ENCODE measurements at regions not wholly inside any gene's neighbourhood (a gene's known extent, or its start where the extent isn't known, plus 50 kb on each side); places are given as distances from the start of the nearest gene placed in this dataset.

GRCh38 chr5:82684659-82685058 is 392.5 kb downstream of the TMEM167A start:
- no peak for DNase-seq

DNA sequence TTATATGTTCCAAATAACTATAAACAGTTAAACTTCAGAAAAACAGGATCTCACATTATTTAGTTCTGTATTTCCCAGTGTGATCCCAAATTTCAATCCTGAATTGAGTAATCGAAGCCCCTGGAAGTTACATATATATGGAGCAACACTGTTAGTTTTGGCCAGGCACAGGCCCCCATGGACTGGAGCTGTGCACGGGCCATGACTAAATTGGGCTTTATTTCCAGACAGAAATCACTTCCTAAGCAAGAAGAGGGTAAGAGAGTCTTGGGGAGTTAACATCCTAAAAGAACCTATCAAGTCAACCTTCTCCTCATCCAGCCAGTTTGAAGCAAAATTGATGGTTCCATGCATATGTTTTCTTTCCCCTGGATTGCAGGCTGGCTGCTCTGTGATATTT is 393.0 kb downstream of the TMEM167A start:
- DNase-seq: no peak

DNA sequence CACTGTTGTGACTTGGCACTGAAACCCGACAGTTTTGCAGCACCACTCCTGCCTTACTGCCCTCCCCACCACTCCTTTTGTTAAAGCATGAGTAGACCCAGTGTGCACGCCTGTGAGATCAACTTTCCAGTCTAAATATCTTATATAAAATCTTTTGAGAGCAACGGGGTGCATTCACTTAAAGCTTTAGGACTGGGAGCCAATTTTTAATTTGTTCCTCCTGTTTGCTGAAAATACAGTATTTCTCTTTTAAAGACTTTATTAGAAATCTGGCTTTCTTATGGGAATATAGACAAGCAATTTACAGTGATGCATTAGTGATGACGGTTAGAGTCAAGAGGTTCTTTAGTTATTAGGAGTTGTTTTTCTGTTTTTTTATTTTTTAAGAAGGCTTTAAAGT is 397.5 kb downstream of the TMEM167A start:
- DNase-seq: no peak

- no peak for DNase-seq
Measured at GRCh38 chr5:82676661-82677060, 398.5 kb upstream of the RPS23 start.

DNA sequence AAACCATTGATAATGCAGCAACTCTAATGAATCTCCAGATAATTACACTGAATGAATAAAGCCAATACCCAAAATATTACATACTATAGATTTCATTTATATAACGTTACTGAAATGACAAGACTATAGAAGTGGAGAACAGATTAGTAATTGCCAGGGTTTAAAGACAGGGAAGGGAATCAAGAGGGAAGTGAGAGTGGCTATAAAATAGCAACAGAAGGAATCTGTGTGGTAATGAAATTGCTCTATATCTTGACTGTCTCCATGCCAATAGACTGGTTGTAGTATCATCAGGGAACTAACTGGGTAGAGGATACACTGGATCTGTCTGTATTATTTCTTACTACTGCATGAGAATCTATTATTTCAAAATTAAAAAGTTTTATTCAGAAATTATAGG is 396.5 kb upstream of the RPS23 start:
- DNase-seq: no peak

DNA sequence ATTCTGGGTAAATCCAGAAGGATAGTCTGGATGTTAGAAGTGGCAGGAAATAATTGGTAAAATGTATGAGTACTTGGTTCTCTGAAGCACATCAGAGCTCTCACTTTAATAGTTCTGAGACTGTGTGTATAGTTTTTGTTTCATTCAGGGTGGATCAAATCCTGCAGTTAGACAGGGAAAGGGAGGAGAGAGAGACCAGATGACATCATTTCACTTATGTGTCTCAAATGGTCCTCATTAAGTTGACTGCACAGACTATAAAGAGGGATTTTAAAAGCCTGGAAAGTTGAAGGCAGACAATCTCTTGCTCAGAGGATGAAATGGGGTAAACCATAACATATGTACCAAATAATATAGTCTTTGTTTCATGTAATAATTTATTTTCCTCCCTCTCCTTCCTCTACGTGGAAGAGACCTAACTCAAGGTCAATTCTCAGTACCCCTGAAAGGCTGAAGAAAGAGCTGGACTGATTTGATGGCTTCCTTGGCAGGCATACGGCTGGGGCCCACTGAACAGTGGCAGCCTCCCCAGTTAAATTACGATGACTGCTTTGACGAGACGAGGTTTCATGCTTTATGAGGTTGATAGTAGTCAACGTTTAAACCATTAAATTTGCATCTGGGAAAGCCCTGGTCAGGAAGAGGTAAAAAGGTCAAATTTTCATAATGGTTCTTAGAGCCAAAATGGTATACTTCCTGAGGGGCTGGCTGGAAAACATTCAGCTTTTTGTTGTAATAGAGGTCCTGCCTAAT is 395.1 kb upstream of the RPS23 start:
- DNase-seq: no peak

DNA sequence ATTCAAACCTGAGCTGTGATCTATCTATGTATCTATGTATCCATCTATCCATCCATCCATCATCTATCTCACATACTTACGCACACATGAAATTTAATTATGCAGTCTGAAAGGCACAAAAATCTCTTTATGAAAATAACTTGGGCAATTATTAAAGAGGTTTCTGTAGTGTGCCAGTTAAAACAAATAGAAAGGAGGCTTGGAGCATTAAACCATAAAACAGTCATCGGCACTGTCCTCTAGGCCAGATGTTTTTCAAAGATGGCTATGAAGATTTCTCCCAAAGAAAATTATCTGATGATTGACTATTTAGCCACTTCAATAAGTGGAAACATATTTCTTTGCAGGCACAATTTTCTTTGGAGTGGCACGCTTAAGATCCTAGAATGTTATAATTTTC is 392.5 kb upstream of the RPS23 start:
- DNase-seq: no peak

- DNase-seq: no peak
Measured at GRCh38 chr5:82669720-82670119, 391.6 kb upstream of the RPS23 start.

- DNase-seq: no peak
Measured at GRCh38 chr5:82666312-82666711, 388.2 kb upstream of the RPS23 start.

DNA sequence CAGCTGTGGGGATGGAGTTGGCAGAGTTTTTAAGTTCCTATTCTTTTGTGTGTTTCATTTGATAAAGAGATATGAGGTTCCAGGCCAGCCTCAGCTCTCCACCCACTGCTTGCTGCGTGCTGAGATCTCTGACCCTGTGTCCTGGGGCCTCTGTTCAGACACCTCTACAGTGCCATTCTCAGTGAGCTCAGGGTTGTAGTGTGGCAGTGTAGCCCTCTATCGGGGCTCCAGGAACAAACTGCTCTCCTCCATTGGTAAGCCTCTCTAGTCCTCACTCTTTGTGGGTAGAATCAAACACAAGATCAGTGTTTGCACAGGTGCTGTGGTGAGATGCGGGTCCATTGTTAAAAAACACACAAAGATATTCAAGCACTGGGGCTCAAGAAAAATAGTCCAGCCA is 386.6 kb upstream of the RPS23 start:
- DNase-seq: no peak

- DNase-seq: no peak
Measured at GRCh38 chr5:82663225-82663624, 385.1 kb upstream of the RPS23 start.

DNA sequence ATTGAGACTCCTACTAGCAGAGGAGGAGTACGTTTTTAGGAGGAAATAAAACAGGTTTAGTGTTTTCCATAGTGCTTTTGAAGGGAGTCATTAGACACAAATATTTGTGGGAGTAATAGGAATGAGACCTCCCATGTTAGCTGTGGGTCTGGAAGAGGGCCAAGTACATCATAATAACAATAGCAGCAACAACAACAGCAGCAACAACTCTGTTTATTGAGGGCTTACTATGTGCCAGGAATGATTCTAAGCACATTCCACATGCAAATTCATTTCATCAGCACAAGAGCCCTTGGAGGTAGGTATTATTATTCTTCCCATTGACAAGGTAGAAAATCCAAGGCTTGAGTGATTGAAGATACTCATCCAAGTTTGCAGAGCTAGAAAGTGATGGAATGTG is 384.2 kb upstream of the RPS23 start:
- no peak for DNase-seq

GRCh38 chr5:82661933-82662332 is 383.8 kb upstream of the RPS23 start:
- DNase-seq: no peak

DNA sequence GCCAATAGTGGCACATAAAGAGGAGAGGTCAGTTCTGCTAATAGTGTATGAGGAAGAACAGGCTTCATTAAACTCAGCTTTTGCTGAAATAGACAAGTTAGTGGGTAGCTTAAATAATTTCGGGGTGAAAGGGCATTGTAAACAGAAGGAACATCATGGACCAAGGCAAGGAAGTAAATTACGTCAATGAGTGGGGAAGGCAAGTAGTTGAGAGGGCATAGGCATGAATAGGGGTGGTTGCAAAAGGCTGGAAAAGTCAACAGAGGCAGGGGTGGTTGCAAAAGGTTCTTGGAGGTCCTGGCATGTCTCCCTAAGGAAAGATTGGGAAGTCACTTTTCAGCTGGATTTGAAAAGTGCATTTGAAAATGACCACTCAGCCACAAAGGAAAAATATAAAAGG is 383.3 kb upstream of the RPS23 start:
- DNase-seq: no peak

DNA sequence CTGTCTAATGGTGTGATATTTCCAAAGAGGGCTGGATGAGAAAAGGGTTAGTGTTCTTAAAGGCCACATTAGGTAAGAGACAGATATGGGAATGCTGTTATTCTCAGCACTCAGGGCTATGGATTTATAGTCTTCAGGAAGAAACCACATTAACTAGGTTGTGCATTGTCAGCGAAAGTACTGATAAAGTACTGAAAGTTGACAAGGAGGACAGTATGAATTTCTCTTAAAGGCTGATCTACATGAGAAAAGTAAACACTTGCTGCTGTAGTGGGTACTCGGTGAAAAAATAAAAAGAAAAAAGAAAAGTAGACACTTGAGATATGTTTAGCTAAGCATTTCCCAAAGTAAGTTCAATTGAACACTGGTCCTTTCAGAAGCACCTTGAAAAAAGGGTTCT is 381.0 kb upstream of the RPS23 start:
- DNase-seq: no peak

GRCh38 chr5:82657033-82657699 is 379.0 kb upstream of the RPS23 start:
- no peak for DNase-seq

GRCh38 chr5:82656341-82656761 is 378.2 kb upstream of the RPS23 start:
- DNase-seq: no peak

DNA sequence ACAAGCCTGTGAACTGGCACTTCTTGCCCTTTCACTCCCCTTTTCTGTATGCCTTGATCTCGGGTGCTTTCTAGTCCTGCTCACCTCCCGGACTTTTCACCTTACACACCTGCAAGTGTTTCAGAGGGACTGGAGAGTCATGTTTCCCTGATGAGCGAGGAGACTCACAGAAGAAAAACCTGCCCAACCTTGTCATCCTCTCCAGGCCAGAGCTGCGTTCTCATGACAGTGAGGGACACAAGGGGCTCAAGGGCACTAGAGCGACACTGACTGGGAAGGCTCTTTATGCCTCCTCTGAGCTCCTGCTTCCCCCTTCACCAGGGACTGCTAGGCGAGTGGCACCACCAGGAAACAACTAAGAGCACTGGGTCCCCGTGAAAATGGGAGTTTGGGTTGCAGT is 376.9 kb upstream of the RPS23 start:
- no peak for DNase-seq

GRCh38 chr5:82649943-82650342 is 371.8 kb upstream of the RPS23 start:
- no peak for DNase-seq

DNA sequence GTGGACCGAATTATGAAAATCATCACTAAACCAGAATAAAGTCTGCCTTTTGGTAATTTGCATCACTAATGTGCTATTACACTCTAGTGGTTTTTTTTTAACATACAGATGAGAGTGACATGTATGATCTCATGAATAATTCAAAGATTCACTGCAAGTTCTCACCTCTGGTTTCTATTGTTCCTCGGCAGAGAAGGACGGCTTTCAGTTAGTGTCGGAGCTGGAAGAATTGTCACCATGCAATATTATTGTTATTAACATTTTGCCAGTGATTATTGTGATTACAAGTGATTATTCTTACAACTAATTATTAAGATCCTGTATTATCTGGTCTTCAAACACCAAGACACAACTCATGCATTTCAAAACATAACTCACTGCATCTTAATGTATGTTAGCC is 366.6 kb upstream of the RPS23 start:
- DNase-seq: peak; percentile 47

DNA sequence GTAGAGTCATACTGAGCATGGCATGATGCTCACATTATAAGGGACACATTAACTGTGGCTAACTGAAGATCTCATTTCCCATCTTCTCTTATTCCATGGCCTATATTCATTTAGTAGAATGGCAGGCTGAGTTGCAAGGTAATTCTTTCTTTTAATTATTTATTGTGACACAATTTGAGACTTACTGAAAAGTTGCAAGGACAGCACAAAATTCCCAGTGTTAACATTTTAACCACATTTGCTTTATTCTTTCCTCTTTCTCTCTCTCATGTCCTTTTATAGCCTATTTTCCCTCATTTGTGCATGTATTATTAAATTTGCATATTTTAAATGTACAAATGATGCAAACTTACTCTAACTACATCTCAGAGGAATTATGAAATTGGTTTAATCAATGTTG is 366.1 kb upstream of the RPS23 start:
- no peak for DNase-seq

DNA sequence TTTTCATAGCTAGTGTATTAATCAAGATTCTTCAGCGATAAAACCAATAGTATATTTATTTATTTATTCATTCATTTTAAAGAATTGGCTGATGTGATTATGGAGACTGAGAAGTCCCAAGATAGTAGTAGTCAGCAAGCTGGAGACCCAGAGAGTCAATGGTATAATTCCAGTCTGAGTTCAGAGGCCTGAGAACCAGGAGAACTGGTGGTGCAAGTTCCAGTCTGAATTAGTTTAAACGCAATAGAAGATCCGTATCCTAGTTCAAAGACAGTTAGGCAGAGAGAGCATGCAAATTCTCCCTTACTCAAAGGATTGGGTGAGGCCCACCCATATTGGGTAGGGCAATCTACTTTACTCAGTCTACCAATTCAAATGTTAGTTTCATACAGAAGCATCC is 364.2 kb upstream of the RPS23 start:
- DNase-seq: no peak

GRCh38 chr5:82641331-82642003 is 363.3 kb upstream of the RPS23 start:
- peak; percentile 51 for DNase-seq

DNA sequence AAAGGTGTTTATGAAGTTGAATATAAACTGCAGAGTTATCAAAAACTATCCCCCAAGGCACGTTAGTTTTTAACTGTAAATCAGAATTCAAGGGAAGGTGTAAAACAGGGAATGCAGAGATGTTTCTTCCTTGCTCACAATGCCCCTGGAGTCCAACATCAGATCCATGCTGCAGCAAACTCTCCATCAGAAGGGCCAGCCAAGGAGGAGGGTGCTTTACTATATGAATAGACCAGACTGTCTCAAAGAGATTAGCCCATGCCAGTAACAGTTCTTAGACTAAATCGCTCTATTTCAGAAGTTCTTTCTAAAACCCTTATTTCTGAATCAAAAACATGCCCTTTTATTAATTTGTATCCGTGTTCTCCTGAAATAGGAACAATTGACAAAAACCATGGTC is 362.8 kb upstream of the RPS23 start:
- no peak for DNase-seq

All from NCI-H1048 (cell line).